HG02678 (cell line): ENCODE measurements at regions not wholly inside any gene's neighbourhood (a gene's known extent, or its start where the extent isn't known, plus 50 kb on each side); places are given as distances from the start of the nearest gene placed in this dataset.

ENCODE experiments used
- ATAC-seq: cut with Tn5 transposase; IDR thresholded peaks from one replicate; pipeline ENCODE4 v1.9.1; 2021; ENCODE audit warnings: mild to moderate bottlenecking, moderate library complexity; ENCODE audit not compliant: unreplicated experiment

GRCh38 chr2:144702051-144702450 is 182.1 kb upstream of the ZEB2 start:
- no peak for ATAC-seq

- ATAC-seq = no peak
These were observed 181.3 kb upstream of the ZEB2 start for GRCh38 chr2:144701259-144701658.

GRCh38 chr2:144698156-144698555 is 178.2 kb upstream of the ZEB2 start:
- no peak for ATAC-seq

- no peak for ATAC-seq
These were observed 175.7 kb upstream of the ZEB2 start for GRCh38 chr2:144695657-144696056.

- no peak for ATAC-seq
These were observed 174.5 kb upstream of the ZEB2 start for GRCh38 chr2:144694456-144694855.

GRCh38 chr2:144693179-144693578 is 173.3 kb upstream of the ZEB2 start:
- no peak for ATAC-seq

- ATAC-seq = no peak
These were observed 172.7 kb upstream of the ZEB2 start for GRCh38 chr2:144692661-144693060.

DNA sequence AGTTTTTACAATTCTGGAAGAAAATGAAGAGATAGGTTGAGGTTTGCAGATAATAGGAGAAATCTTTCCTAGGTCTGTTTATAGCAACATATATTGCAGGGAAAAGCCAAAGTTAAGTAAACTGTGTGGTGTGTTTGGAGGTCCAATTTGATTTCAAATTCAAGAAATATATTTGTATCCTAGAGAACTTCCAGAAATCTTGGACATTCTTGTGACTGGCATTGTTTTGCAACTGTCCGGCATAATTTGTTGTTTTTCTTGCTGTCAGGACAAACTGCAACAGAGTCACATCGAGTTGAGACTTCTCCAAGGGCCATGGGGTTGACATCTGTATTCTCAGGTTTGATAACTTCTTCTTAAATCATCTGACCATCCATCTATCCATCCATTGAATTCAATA is 170.9 kb upstream of the ZEB2 start:
- ATAC-seq = no peak

GRCh38 chr2:144686518-144687215 is 166.7 kb upstream of the ZEB2 start:
- no peak for ATAC-seq

- no peak for ATAC-seq
These were observed 164.0 kb upstream of the ZEB2 start for GRCh38 chr2:144683966-144684365.

DNA sequence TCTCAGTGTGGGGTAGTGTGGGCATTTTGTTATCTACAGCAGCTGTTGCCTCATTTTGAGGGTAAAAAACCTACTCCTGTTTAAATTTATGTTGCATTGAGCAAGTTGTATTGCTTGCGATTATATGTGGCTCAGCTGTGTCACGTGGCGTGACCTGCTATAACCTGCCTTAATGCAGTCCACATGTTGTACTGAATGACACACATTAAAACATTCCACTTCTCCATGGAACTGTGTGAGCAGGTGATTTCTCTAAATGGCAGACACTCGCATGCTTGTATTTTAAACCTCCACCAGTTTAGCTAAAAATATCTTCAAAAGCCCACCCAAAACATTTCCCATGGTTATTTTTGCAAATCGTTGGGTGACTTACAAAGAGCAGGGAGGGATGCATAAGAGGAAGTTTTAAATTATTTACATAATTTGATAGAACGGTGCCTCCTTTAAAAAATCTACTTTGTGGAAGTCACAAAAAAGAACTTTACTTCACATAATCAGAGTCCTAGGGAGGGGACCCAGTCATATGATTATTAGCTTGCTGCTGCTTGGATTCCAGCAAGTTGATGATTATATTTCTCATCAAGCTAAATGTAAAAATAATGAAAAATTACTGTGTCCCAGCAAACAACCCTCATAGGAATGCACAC is 163.3 kb upstream of the ZEB2 start:
- ATAC-seq = no peak

- ATAC-seq = no peak
These were observed 162.3 kb upstream of the ZEB2 start for GRCh38 chr2:144682248-144682647.

GRCh38 chr2:144681389-144681788 is 161.5 kb upstream of the ZEB2 start:
- ATAC-seq = no peak

DNA sequence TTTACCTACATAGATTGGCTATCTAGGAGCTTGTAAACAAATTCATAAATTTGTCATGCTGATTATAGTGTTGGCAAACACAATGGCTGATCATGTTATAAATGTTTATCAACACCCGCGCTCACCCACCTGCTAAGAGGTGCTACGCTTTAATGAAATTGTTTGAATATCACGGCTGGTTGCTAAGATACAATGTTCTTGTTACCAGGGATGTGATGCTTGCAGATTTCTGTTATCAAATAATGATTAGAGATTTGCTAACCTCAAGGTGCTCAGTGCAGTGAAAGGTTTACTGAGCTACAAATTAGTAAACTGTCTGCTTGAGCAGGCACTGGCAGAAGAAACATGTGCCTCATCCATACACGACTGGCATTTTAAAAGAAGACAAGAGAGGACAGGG is 160.0 kb upstream of the ZEB2 start:
- no peak for ATAC-seq

DNA sequence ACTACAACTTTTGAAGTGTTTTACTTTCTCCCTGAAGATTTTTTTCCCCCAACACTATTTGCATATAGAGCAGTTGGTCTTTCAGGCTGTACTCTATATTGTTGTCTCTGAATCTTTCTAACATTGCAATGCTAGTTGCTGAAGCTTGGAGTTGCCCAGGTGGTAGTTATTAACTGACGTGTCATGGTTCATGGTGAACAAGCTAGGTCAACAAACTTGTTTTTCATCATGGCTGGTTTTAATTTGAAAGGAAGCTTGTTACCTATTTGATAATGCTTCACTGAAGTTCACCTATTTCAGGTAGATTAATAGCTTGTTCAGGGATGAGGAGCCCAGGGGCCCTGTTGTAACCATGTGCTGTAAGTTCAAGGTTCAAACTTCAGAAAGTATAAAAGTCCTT is 158.8 kb upstream of the ZEB2 start:
- ATAC-seq = no peak

DNA sequence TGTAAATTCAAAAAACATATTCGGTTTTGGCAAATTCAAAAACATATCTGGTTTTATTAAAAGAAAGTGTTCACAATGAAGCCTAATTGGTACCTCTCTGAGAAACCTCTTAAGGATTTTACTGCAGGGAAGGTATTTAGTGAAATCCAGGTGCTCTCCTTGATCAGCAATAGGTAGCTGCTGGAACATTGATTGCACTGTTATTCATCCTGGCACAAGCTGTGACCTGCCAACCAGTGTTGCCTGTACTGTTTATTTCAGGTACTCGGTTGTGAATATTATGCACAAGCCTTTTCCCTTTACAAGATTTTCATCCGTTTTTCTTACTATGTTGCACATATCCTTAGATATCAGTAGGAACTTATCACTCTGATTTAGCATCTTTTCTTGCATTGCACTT is 155.8 kb upstream of the ZEB2 start:
- no peak for ATAC-seq

DNA sequence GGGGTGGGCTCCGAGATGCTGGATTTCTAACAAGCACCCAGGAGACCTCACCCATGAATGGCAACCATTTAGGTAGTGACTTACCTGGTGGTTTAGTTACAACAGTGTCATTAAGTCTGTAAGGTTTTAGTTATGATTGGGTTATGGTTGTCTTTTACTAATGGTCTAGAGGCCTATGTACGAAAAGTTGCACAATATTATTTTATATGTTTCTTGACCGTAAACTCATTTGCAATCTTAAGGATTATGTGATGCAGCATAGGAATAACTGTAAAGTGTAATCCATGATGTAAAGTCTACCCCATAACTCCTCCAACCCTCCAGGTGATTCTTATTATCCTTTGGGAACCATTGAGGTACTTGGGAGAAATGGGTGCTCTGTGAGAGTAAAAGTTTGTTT is 155.4 kb upstream of the ZEB2 start:
- no peak for ATAC-seq

DNA sequence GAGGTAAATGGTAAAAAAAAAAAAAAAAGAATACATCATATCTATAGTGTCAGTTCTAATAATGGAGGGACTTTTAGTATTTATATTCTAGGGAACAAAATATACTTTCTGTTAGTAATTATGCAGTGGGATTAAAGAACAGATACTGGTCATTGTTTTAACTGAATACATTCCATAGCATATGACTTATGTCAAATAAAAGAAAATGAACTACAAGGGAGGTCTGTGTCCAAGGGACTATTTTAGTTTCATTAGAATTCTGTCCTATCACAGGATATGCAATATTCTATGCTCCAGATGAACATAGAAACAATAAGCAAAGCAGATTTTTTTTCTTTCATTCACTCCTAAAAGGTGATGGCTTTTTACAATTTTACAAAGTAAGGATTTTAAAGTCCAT is 154.2 kb upstream of the ZEB2 start:
- no peak for ATAC-seq

GRCh38 chr2:144673456-144673855 is 153.5 kb upstream of the ZEB2 start:
- ATAC-seq = no peak

- no peak for ATAC-seq
These were observed 152.0 kb upstream of the ZEB2 start for GRCh38 chr2:144671695-144672455.

GRCh38 chr2:144670738-144671137 is 150.8 kb upstream of the ZEB2 start:
- no peak for ATAC-seq

- no peak for ATAC-seq
These were observed 150.2 kb upstream of the ZEB2 start for GRCh38 chr2:144670080-144670479.
